ENCODE measurements at regions not wholly inside any gene's neighbourhood (a gene's known extent, or its start where the extent isn't known, plus 50 kb on each side); places are given as distances from the start of the nearest gene placed in this dataset.

DNA sequence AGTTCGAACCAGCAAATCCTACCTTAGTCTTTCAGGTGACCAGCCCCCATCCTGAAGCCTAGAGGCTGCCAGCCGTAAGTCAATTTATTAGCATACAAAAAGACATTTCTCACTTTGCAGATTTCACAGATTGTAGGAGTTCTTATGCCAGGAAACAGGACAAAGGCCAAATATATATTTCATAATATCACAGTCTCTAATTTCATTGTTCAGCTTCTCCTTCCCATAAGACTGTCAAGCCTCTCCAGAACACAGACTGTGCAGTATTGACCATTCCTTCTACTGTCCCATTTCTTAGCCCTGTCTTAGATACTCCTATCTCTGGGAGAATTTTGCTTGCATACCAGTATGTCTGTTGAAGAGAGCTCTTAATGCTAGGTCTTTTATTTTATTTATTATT is 89.2 kb upstream of the RESF1 start:
- H3K4me3 ChIP-seq (ENCODE audit: low read length), result no peak overlapping the region
- ChIA-PET POLR2A (ENCODE audit: unreplicated experiment) (no interaction called here), CTCF (no interaction called here)
- no TSS peak for BruUV-seq (replicated peaks)
- H3K27ac ChIP-seq (ENCODE audit: low read length), result no peak overlapping the region
- H4K20me1 ChIP-seq (ENCODE audit: low read length), result no peaks in the 10 kb centered on the region
- H3K9ac ChIP-seq (ENCODE audit: low read length), result no peak overlapping the region
- no peaks in the 10 kb centered on the region for H3F3A ChIP-seq (ENCODE audit: low read length, unreplicated experiment)
- intact Hi-C loops (cut with micrococcal nuclease), result no loop called here
- H3K4me2 ChIP-seq (ENCODE audit: low read length), result no peak overlapping the region
- no peaks in the 10 kb centered on the region for H3K9me3 ChIP-seq (ENCODE audit: low read length)
- H3K4me1 ChIP-seq (ENCODE audit: insufficient read depth, low read length), result no peaks in the 10 kb centered on the region
- no peaks in the 10 kb centered on the region for H3K36me3 ChIP-seq (ENCODE audit: low read depth, low read length)
- ATAC-seq (no peak), DNase-seq (no peak)
- no peak overlapping the region for H2AFZ ChIP-seq (ENCODE audit: low read length)
- TF ChIP-seq EZH2phosphoT487 (IDR thresholded peaks at IDR 0.05; ENCODE audit: borderline replicate concordance, low read length), result no peak
- TF ChIP-seq, protein P1, sequence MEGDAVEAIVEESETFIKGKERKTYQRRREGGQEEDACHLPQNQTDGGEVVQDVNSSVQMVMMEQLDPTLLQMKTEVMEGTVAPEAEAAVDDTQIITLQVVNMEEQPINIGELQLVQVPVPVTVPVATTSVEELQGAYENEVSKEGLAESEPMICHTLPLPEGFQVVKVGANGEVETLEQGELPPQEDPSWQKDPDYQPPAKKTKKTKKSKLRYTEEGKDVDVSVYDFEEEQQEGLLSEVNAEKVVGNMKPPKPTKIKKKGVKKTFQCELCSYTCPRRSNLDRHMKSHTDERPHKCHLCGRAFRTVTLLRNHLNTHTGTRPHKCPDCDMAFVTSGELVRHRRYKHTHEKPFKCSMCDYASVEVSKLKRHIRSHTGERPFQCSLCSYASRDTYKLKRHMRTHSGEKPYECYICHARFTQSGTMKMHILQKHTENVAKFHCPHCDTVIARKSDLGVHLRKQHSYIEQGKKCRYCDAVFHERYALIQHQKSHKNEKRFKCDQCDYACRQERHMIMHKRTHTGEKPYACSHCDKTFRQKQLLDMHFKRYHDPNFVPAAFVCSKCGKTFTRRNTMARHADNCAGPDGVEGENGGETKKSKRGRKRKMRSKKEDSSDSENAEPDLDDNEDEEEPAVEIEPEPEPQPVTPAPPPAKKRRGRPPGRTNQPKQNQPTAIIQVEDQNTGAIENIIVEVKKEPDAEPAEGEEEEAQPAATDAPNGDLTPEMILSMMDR (conservative IDR thresholded peaks at IDR 0.05; ENCODE audit: low read depth, low read length), result no peak
- no peak for TF ChIP-seq EZH2 (IDR thresholded peaks at IDR 0.05; ENCODE audit: low read length, unreplicated experiment)
- H3K79me2 ChIP-seq (ENCODE audit: low read length), result no peaks in the 10 kb centered on the region
- H3K27me3 ChIP-seq (ENCODE audit: low read length), result no peaks in the 10 kb centered on the region
- H3K9me2 ChIP-seq (replicated peaks; ENCODE audit: low read length), result no peaks in the 10 kb centered on the region

GRCh38 chr12:31868965-31869364 is 90.2 kb upstream of the RESF1 start:
- no peaks in the 10 kb centered on the region for H4K20me1 ChIP-seq (ENCODE audit: low read length)
- H3F3A ChIP-seq (ENCODE audit: low read length, unreplicated experiment), result no peaks in the 10 kb centered on the region
- no TSS peak for BruUV-seq (replicated peaks)
- no peak overlapping the region for H2AFZ ChIP-seq (ENCODE audit: low read length)
- ATAC-seq (no peak), DNase-seq (no peak)
- H3K4me1 ChIP-seq (ENCODE audit: insufficient read depth, low read length), result no peaks in the 10 kb centered on the region
- H3K27ac ChIP-seq (ENCODE audit: low read length), result no peak overlapping the region
- no peaks in the 10 kb centered on the region for H3K9me3 ChIP-seq (ENCODE audit: low read length)
- TF ChIP-seq EZH2phosphoT487 (IDR thresholded peaks at IDR 0.05; ENCODE audit: borderline replicate concordance, low read length) (no peak), EZH2 (IDR thresholded peaks at IDR 0.05; ENCODE audit: low read length, unreplicated experiment) (no peak)
- TF ChIP-seq, protein P1 (conservative IDR thresholded peaks at IDR 0.05; ENCODE audit: low read depth, low read length), result no peak
- ChIA-PET POLR2A (ENCODE audit: unreplicated experiment) (no interaction called here), CTCF (no interaction called here)
- no peak overlapping the region for H3K4me2 ChIP-seq (ENCODE audit: low read length)
- H3K9me2 ChIP-seq (replicated peaks; ENCODE audit: low read length), result no peaks in the 10 kb centered on the region
- intact Hi-C loops (cut with micrococcal nuclease), result no loop called here
- no peak overlapping the region for H3K4me3 ChIP-seq (ENCODE audit: low read length)
- H3K27me3 ChIP-seq (ENCODE audit: low read length), result no peaks in the 10 kb centered on the region
- no peak overlapping the region for H3K9ac ChIP-seq (ENCODE audit: low read length)
- H3K36me3 ChIP-seq (ENCODE audit: low read depth, low read length), result no peaks in the 10 kb centered on the region
- H3K79me2 ChIP-seq (ENCODE audit: low read length), result no peaks in the 10 kb centered on the region

- Histone ChIP-seq H3K4me3 (ENCODE audit: low read length) (no peak overlapping the region), H3K36me3 (ENCODE audit: low read depth, low read length) (no peaks in the 10 kb centered on the region), H3K4me1 (ENCODE audit: insufficient read depth, low read length) (no peaks in the 10 kb centered on the region), H3K79me2 (ENCODE audit: low read length) (no peaks in the 10 kb centered on the region), H3K9me2 (replicated peaks; ENCODE audit: low read length) (no peaks in the 10 kb centered on the region), H3K9ac (ENCODE audit: low read length) (no peak overlapping the region), H3K4me2 (ENCODE audit: low read length) (no peak overlapping the region), H3F3A (ENCODE audit: low read length, unreplicated experiment) (no peaks in the 10 kb centered on the region), H3K9me3 (ENCODE audit: low read length) (no peaks in the 10 kb centered on the region), H4K20me1 (ENCODE audit: low read length) (no peaks in the 10 kb centered on the region), H3K27me3 (ENCODE audit: low read length) (no peaks in the 10 kb centered on the region), H2AFZ (ENCODE audit: low read length) (no peak overlapping the region), H3K27ac (ENCODE audit: low read length) (no peak overlapping the region)
- DNase-seq, result no peak
- TF ChIP-seq EZH2phosphoT487 (IDR thresholded peaks at IDR 0.05; ENCODE audit: borderline replicate concordance, low read length), result no peak
- TF ChIP-seq EZH2 (IDR thresholded peaks at IDR 0.05; ENCODE audit: low read length, unreplicated experiment), result no peak
- TF ChIP-seq, protein P1 (conservative IDR thresholded peaks at IDR 0.05; ENCODE audit: low read depth, low read length), result no peak
- intact Hi-C loops (cut with micrococcal nuclease), result no loop called here
- no TSS peak for BruUV-seq (replicated peaks)
- no peak for ATAC-seq
- ChIA-PET POLR2A (ENCODE audit: unreplicated experiment) (no interaction called here), CTCF (no interaction called here)
These were observed 91.9 kb upstream of the RESF1 start for GRCh38 chr12:31867292-31867691.

All from PC-3 (cell line).